ENCODE measurements at regions not wholly inside any gene's neighbourhood (a gene's known extent, or its start where the extent isn't known, plus 50 kb on each side); places are given as distances from the start of the nearest gene placed in this dataset.

DNA sequence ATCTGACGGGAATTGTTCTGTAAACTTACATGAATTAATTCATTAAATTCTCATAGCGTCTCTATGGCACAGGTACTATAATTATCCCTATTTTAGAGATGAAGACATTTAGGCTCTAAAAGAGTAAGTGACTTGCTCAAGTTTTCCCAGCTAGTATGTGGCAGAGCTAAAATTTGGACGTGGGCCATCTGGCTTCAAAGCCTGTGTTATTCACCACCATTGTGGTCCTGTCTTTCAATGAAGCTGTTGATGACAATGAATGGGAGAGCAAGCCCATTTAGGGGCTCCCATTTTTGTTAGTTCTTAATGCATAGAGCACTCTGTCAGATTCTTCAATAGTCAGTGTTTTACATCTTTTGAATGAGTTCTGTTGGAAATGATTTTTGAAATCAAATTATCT, 236.0 kb upstream of the CD180 start:
- DNase-seq (ENCODE audit: low spot score): no peak
- TF ChIP-seq, protein P1, sequence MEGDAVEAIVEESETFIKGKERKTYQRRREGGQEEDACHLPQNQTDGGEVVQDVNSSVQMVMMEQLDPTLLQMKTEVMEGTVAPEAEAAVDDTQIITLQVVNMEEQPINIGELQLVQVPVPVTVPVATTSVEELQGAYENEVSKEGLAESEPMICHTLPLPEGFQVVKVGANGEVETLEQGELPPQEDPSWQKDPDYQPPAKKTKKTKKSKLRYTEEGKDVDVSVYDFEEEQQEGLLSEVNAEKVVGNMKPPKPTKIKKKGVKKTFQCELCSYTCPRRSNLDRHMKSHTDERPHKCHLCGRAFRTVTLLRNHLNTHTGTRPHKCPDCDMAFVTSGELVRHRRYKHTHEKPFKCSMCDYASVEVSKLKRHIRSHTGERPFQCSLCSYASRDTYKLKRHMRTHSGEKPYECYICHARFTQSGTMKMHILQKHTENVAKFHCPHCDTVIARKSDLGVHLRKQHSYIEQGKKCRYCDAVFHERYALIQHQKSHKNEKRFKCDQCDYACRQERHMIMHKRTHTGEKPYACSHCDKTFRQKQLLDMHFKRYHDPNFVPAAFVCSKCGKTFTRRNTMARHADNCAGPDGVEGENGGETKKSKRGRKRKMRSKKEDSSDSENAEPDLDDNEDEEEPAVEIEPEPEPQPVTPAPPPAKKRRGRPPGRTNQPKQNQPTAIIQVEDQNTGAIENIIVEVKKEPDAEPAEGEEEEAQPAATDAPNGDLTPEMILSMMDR (IDR thresholded peaks at IDR 0.05; ENCODE audit: extremely low read depth, missing control alignments): no peak

DNA sequence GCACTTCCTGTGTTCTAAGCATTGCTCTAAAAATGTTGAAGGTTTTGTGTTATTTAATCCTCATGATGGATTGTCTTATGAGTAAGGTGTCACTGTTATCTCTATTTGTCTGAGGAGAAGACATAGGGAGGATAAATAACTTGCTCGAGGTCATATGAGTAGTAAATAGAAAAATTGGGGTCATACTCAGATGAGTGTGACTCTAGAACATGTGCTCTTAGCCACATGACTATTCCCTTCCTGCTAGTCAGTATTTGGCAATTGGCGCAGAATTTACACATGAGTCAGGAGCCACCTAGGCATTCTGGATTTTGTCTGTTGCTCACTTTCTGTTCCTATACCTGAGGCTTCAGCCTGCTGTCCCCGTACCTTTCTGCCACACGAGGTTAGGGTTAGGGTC, 234.6 kb upstream of the CD180 start:
- TF ChIP-seq, protein P1 (IDR thresholded peaks at IDR 0.05; ENCODE audit: extremely low read depth, missing control alignments): no peak
- no peak for DNase-seq (ENCODE audit: low spot score)

DNA sequence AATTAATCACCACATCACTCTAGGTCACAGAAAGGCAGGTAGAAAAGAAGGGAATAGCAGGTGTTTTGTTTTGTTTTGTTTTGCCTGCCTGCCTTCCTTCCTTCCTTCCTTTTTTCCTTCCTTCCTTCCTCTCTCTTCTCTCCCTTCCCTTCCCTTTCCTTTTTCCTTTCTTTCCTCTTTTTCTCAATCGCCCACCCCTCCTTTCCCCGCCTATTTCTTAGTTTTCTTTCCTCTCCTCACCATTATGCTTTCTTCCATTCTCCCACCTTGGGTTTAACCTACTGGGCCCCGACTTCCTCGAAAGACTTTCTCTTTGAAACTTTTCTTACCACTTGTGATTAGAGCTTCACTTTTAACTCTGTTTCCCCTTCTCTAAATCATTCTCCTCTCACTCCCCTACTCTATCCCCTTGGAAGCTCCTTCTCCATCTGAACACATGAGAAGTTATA, 231.3 kb upstream of the CD180 start:
- TF ChIP-seq, protein P1 (IDR thresholded peaks at IDR 0.05; ENCODE audit: extremely low read depth, missing control alignments): no peak
- no peak for DNase-seq (ENCODE audit: low spot score)

DNA sequence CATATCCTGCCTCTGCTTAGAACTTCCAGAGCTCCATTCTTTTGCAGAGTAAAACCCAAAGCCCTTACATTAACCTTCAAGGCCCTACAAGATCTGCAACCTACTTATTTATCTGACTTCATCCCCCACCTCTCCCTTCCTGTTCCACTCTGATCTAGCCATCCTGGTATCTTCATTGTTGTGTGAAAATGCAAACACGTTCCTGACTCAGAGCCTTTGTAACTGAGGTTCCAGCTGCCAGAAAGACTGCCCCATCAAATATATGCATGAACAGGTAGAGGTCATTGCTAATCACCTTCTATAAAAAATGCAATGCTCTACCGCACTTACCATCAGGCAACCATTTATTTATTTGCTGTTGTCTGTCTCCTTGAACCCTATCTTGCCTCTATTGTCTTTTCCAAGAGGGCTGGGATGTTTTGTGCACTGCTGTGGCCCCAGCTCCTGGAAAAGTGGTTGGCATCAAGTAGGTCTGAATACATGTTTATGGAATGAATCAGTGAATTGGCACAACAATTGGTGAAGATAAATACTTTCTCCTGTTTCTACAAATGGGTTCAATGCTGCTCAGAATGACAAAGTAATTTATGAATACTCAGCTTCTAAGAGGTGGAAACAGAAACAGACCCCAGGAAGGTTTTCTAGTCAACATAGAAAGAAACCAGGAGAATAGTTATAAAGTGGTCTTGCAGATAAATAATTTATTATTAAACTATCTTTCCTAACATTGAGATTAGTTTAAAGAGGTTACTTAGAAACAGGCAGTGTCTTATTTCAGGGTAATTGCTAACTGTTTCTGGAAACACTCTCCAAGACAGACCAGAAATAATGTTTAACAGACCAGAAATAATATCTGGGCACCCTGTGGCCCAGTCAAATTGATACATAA, 230.6 kb upstream of the CD180 start:
- no peak for DNase-seq (ENCODE audit: low spot score)
- TF ChIP-seq, protein P1 (IDR thresholded peaks at IDR 0.05; ENCODE audit: extremely low read depth, missing control alignments): no peak

DNA sequence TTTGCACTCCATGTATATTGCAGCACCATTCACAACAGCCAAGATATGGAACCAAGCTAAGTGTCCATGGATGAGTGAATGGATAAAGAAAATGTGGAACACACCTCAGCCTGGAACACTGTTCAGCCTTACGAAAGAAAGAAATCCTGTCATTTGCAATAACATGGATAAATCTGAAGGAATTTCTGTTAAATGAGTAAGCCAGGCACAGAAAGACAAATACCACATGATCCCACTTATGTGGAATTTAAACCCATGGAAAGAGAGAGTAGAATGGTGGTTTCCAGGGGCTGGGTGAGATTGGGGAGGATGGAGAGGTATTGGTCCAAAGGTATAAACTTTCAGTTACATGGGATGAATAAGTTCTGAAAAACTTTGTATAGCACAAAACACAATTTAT, 228.9 kb upstream of the CD180 start:
- no peak for DNase-seq (ENCODE audit: low spot score)
- TF ChIP-seq, protein P1 (IDR thresholded peaks at IDR 0.05; ENCODE audit: extremely low read depth, missing control alignments): no peak

DNA sequence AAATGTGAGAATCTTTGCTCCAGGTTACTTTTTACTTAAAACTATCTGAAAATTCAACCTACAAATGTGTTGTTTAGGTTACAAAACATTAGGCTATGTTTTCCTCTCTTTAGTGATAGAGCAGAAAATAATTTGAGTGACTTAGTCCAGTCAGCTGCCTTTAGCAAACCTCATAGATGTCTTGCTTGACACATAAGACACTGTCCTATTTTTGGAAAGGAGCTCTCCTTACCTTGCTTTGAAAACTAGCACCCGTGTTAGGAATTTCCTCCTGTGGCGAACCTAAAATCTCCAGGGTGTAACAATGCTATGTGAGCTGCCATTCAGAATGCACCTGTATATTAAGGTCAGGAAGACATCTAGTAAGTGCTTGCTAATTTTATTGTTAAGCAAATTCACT, 221.2 kb upstream of the CD180 start:
- no peak for DNase-seq (ENCODE audit: low spot score)
- TF ChIP-seq, protein P1 (IDR thresholded peaks at IDR 0.05; ENCODE audit: extremely low read depth, missing control alignments): no peak

DNA sequence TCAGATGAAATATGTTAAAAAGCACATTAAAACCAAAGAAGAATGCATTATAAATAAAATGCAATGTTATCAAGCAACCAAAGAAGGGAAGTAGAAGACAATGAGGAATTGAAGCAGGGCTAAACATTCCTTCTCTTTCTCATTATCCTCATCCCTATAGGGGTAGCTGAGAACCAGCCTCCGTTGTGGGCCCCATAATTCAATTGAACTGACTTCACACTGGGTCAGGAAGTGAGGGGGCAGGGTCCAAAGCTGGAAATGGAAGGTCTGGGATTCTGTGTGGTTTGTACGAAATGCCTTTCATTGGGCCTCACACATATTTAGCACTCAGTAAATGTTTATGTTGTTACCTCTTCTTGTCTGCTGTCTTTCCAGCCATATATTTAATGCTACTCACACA, 220.4 kb upstream of the CD180 start:
- TF ChIP-seq, protein P1 (IDR thresholded peaks at IDR 0.05; ENCODE audit: extremely low read depth, missing control alignments): no peak
- DNase-seq (ENCODE audit: low spot score): no peak

All from GM20000 (cell line).